ENCODE measurements at regions not wholly inside any gene's neighbourhood (a gene's known extent, or its start where the extent isn't known, plus 50 kb on each side); places are given as distances from the start of the nearest gene placed in this dataset.
"Not testable (repeated sequence)": the region's sequence is repeated elsewhere in the genome, so short reads cannot be mapped to it uniquely, and the experiment has no call there.

- TF ChIP-seq CTCF, POLR2A (IDR thresholded peaks at IDR 0.05): not testable (repeated sequence)
Measured at GRCh38 chr11:86144087-86144486, 75.2 kb upstream of the PICALM start.

Data from gastroesophageal sphincter (tissue), 3 donors.